RWPE2 (cell line): ENCODE measurements at regions not wholly inside any gene's neighbourhood (a gene's known extent, or its start where the extent isn't known, plus 50 kb on each side); places are given as distances from the start of the nearest gene placed in this dataset.

Experiments
- ATAC-seq: fragments of 200-7000 bp; cut with Tn5 transposase; 3 replicates; pipeline ENCODE4 v1.9.1; 2021; ENCODE audit warnings: low read depth
- DNase-seq: peaks from one replicate; pipeline ENCODE4 v3.0.0-alpha.2; 2020; ENCODE audit warnings: low spot score
- H3K27ac ChIP-seq: fragments of 450-650 bp; 2 replicates; pipeline ENCODE4 v1.5.1; 2017; ENCODE audit warnings: mild to moderate bottlenecking; ENCODE audit not compliant: poor library complexity, severe bottlenecking
- H3K27me3 ChIP-seq: fragments of 250-450 bp; sonication (Bioruptor Pico); 2 replicates; pipeline ENCODE4 v1.5.1; 2021; ENCODE audit warnings: mild to moderate bottlenecking, moderate library complexity; ENCODE audit not compliant: insufficient read depth, poor library complexity, severe bottlenecking
- H3K36me3 ChIP-seq: fragments of 250-450 bp; sonication (Bioruptor Pico); 2 replicates; pipeline ENCODE4 v1.5.1; 2020; ENCODE audit warnings: low read depth, mild to moderate bottlenecking, moderate library complexity
- H3K4me1 ChIP-seq: fragments of 250-450 bp; sonication (Bioruptor Pico); 2 replicates; pipeline ENCODE4 v1.5.1; 2021; ENCODE audit warnings: mild to moderate bottlenecking, moderate library complexity; ENCODE audit not compliant: insufficient read depth, poor library complexity, severe bottlenecking
- H3K4me3 ChIP-seq: fragments of 250-450 bp; sonication (Bioruptor Pico); 2 replicates; pipeline ENCODE4 v1.5.1; 2021; ENCODE audit warnings: mild to moderate bottlenecking, moderate library complexity; ENCODE audit not compliant: severe bottlenecking
- H3K9me3 ChIP-seq: fragments of 250-450 bp; sonication (Bioruptor Pico); 2 replicates; pipeline ENCODE4 v1.5.1; 2021; ENCODE audit warnings: mild to moderate bottlenecking, moderate library complexity; ENCODE audit not compliant: severe bottlenecking
- TF ChIP-seq, protein P1 (sequence below): fragments of 450-650 bp; IDR thresholded peaks from one replicate; pipeline ENCODE4 v1.5.1; 2017; ENCODE audit warnings: mild to moderate bottlenecking, moderate library complexity; ENCODE audit not compliant: poor library complexity, severe bottlenecking

DNA sequence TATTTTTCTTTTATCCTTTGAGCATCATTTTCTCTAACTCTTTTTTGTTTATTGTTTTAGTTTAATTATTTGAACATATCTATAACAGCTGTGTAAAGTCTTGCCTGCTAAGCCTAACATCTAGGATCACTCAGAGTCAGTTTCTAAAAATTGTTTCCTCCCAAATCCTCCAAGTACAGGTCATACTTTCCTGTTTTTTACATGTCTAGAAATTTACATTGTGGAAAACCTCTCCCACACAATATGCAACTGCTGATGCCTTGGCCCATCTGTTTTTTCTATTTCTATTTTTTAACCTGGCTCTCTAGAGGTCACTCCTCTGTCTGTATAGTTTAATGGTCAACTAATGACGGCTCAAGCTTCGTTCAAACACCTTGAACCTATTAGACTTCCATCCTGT is 261.0 kb downstream of the HRH4 start:
- Histone ChIP-seq H3K9me3 (no peaks in the 10 kb centered on the region), H3K27ac (no peak overlapping the region), H3K36me3 (no peaks in the 10 kb centered on the region), H3K4me3 (no peak overlapping the region), H3K4me1 (no peaks in the 10 kb centered on the region), H3K27me3 (peaks cover 26% of the 10 kb centered on the region)
- DNase-seq (no peak), ATAC-seq (no peak)
- TF ChIP-seq, protein P1, sequence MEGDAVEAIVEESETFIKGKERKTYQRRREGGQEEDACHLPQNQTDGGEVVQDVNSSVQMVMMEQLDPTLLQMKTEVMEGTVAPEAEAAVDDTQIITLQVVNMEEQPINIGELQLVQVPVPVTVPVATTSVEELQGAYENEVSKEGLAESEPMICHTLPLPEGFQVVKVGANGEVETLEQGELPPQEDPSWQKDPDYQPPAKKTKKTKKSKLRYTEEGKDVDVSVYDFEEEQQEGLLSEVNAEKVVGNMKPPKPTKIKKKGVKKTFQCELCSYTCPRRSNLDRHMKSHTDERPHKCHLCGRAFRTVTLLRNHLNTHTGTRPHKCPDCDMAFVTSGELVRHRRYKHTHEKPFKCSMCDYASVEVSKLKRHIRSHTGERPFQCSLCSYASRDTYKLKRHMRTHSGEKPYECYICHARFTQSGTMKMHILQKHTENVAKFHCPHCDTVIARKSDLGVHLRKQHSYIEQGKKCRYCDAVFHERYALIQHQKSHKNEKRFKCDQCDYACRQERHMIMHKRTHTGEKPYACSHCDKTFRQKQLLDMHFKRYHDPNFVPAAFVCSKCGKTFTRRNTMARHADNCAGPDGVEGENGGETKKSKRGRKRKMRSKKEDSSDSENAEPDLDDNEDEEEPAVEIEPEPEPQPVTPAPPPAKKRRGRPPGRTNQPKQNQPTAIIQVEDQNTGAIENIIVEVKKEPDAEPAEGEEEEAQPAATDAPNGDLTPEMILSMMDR, result no peak

DNA sequence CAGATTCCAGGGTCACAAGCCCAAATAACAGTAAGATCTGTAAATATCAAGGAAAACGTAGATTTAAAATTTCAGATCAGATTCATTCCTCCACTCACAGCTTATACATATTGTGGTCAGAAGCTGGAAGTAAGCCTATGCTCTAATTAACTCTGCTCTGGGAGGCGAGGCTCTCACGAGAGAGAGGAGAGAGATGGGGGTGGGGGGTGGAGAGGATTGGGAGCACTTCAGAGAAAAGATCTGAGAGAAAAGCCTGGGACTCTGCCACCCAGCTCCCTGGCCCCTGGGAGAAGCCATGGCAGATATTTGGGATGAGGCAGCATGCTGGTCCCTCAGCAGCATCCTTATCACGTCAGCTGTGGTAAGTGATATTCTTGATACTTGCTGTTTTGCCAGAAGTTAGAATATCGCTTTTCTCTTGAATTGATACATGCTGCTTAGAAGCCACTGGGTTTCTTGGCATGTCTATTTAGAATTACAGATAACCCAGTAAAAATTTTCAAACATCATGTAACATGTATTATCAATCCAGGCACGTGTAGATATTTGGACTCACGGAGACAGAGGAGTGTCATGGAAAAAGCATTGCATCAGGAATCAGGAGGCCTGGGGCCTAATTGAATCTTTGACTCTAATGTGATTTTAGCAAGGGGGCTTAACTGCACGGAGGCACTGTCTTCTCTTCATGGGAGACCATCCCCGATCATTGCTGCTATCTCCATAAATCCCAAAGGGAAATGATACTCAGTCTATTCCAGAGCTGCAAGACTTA is 265.4 kb downstream of the HRH4 start:
- TF ChIP-seq, protein P1, result no peak
- Histone ChIP-seq H3K4me1 (no peaks in the 10 kb centered on the region), H3K27ac (no peak overlapping the region), H3K9me3 (no peaks in the 10 kb centered on the region), H3K4me3 (no peak overlapping the region), H3K27me3 (peaks cover 18% of the 10 kb centered on the region), H3K36me3 (no peaks in the 10 kb centered on the region)
- DNase-seq (no peak), ATAC-seq (no peak)

DNA sequence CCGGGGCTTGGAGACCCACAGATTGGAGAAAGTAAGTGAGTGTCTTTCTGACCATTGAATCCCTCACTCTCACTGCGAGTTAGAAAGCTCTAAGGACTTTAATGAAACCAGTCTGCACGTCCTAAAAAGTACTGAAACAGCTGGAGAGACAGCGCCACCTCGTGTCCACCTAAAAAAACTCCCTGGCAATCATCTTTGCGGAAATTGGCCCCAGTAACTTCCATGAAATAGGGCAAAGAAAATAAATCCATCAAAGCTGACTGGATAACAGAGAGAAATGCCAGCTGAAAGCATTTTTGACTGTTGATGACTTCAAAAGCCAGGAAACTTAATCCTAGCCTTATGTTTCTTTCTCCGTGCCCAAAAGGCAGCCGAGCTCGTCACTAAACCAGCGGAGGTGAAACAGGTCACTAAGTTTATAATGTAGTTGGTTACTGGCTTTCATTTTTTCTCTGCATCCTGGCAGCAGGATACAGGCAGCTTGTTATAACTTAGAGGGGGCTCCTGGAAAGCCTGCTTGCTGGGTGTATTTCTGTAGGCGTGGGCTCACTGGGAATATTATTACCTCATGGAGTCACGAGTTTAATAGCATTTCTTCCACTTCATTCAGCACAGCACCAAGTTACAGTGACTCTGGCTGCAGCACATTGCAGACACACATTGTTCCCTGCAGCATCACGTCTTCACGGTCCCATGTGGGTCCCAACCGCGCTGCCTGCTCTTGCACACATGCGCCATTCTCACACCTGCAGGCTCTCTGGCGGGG is 266.5 kb downstream of the HRH4 start:
- no peaks in the 10 kb centered on the region for H3K36me3 ChIP-seq
- DNase-seq, result no peak
- peaks cover 15% of the 10 kb centered on the region for H3K27me3 ChIP-seq
- TF ChIP-seq, protein P1, result peak; percentile 87
- no peak overlapping the region for H3K4me3 ChIP-seq
- ATAC-seq, result peak; percentile 53; the same call in 2 of the 3 replicates
- H3K4me1 ChIP-seq, result no peaks in the 10 kb centered on the region
- no peaks in the 10 kb centered on the region for H3K9me3 ChIP-seq
- H3K27ac ChIP-seq, result no peak overlapping the region

DNA sequence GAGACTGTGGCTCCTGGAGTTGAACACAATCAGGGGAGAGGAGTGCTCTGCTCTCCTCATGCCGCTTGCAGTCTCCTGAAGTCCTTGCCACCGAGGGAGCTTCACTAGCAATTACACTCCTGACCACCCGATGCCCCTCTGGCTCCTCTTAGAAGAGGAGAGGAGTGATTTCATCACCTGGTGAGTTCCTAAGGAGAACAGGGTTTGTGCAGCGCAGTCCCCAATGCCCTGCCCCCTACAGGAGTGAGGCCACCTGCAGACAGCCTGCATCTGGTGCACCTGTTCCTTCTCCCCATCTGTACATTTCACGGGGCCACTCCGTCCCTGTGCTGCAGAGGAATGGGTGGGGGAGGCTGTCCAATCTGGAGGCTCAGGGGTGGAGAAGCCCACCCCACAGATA is 267.2 kb downstream of the HRH4 start:
- no peak for ATAC-seq
- Histone ChIP-seq H3K36me3 (no peaks in the 10 kb centered on the region), H3K4me3 (no peak overlapping the region), H3K4me1 (no peaks in the 10 kb centered on the region), H3K27me3 (peaks cover 9% of the 10 kb centered on the region), H3K27ac (no peak overlapping the region), H3K9me3 (no peaks in the 10 kb centered on the region)
- TF ChIP-seq, protein P1, result no peak
- DNase-seq, result no peak
